ENCODE measurements at regions not wholly inside any gene's neighbourhood (a gene's known extent, or its start where the extent isn't known, plus 50 kb on each side); places are given as distances from the start of the nearest gene placed in this dataset.
"Not testable (repeated sequence)": the region's sequence is repeated elsewhere in the genome, so short reads cannot be mapped to it uniquely, and the experiment has no call there.

GRCh38 chr4:151530783-151531182 is 121.8 kb downstream of the FHIP1A start:
- Histone ChIP-seq H3K4me1 (no peaks in the 10 kb centered on the region), H3K36me3 (replicated peaks) (no peaks in the 10 kb centered on the region), H3K4me3 (no peak overlapping the region), H3K9me3 (no peaks in the 10 kb centered on the region), H3K27me3 (ENCODE audit: low read depth) (no peaks in the 10 kb centered on the region)
- no peak for DNase-seq (ENCODE audit: low spot score in 2 of 2)
- in situ Hi-C loops (cut with MboI; ENCODE audit: low sequenced_read_pairs): no loop called here

- Histone ChIP-seq H3K4me1 (no peaks in the 10 kb centered on the region), H3K4me3 (no peak overlapping the region), H3K27me3 (ENCODE audit: low read depth) (no peaks in the 10 kb centered on the region), H3K9me3 (no peaks in the 10 kb centered on the region), H3K36me3 (replicated peaks) (no peaks in the 10 kb centered on the region)
- DNase-seq (ENCODE audit: low spot score in 2 of 2): no peak
- in situ Hi-C loops (cut with MboI; ENCODE audit: low sequenced_read_pairs): no loop called here
These were observed 123.2 kb downstream of the FHIP1A start for GRCh38 chr4:151532001-151532708.

DNA sequence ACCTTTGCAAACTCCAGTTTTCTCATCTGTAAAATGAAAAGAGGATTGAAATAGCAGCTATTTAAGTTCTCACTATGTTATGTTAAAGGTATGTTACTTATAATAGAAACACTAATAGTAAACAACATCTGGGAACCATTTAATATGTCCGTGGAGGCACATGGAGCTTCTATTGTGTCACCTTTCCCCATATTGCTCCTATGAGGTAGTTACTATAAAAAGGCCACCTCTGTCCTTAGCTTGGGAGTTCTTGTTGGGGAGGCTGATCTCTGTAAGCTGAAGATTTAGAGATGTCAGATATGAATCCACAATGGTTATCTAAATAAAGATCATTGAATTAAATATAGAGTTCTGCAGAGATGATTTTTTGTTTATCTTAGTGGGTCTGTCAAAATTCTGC is 125.2 kb downstream of the FHIP1A start:
- H3K27me3 ChIP-seq (ENCODE audit: low read depth): no peaks in the 10 kb centered on the region
- no peak for DNase-seq (ENCODE audit: low spot score in 2 of 2)
- peaks cover 12% of the 10 kb centered on the region for H3K4me1 ChIP-seq
- no peak overlapping the region for H3K4me3 ChIP-seq
- H3K9me3 ChIP-seq: no peaks in the 10 kb centered on the region
- in situ Hi-C loops (cut with MboI; ENCODE audit: low sequenced_read_pairs): no loop called here
- no peaks in the 10 kb centered on the region for H3K36me3 ChIP-seq (replicated peaks)

DNA sequence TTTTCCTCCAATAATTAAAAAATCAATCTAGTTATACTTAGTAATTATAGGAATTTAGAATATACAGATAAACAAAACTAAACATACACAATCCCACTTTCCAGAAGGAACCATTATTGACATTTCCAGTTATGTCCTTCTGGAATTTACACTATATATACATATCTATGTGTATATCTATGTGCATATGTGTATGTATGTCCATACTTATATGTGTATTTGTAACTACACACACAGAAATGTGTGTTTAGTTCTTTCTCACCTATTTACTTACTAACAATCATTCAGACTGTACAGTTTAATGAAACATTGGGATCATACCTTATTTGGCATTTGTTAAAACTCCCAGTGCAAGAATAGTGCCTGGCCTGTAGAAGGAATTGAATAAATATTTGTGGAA is 126.4 kb downstream of the FHIP1A start:
- H3K36me3 ChIP-seq (replicated peaks): no peaks in the 10 kb centered on the region
- DNase-seq (ENCODE audit: low spot score in 2 of 2): no peak
- in situ Hi-C loops (cut with MboI; ENCODE audit: low sequenced_read_pairs): no loop called here
- no peak overlapping the region for H3K4me3 ChIP-seq
- no peaks in the 10 kb centered on the region for H3K27me3 ChIP-seq (ENCODE audit: low read depth)
- no peaks in the 10 kb centered on the region for H3K9me3 ChIP-seq
- peaks cover 17% of the 10 kb centered on the region for H3K4me1 ChIP-seq

DNA sequence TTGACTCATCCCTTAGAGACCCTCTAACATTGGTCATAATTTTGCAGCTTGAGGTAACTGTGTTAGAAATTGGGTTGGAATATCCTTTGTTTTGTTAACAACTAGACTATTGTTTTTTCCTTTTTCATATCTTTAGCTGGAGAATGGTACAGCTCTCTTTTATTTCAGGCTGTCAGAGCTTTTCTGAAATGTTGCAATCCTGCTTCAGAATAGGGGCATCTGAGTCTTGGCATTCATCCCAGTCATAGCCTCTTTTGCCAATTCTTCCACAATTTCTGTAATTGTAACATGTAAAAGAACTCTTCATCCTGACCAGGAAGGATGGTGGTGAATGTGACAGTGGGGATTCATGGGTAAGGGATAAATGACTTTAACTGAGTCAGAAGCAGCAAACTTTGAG is 128.7 kb downstream of the FHIP1A start:
- no peaks in the 10 kb centered on the region for H3K36me3 ChIP-seq (replicated peaks)
- no peak overlapping the region for H3K4me3 ChIP-seq
- in situ Hi-C loops (cut with MboI; ENCODE audit: low sequenced_read_pairs): no loop called here
- peaks cover 37% of the 10 kb centered on the region for H3K4me1 ChIP-seq
- H3K9me3 ChIP-seq: no peaks in the 10 kb centered on the region
- no peak for DNase-seq (ENCODE audit: low spot score in 2 of 2)
- H3K27me3 ChIP-seq (ENCODE audit: low read depth): no peaks in the 10 kb centered on the region

- H3K9me3 ChIP-seq: no peaks in the 10 kb centered on the region
- in situ Hi-C loops (cut with MboI; ENCODE audit: low sequenced_read_pairs): no loop called here
These were observed 130.0 kb downstream of the FHIP1A start for GRCh38 chr4:151538963-151539362.

DNA sequence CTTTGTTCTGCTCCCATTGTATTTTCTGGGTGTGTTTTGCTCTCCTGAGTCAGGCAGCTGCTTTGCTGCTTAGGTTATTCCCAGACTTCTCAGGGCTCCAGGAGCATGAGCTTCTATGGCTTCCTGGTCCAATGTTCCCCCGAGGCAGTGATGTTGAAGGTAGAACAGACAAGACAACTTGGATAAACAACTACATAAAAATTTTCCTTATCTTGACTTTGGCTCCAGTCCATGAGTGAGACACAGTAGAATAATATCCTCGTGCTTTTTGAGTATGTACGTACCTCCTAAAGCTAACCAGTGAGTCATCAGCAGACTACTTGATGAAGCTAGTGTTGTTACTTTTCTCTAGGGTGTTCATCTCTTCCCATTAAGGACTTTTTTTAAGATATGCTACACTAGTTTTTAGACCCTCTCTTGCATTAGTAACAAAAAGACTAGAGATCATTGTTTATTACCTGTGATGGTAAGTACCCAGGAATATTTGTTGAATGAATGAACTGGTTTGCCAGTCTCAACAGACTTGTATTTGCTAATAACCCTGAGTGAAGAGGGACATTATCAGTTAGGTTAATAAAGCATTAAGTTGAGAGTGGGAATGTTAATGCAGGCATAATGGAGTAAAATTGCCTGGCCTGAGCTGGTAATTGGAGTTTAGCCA is 131.9 kb downstream of the FHIP1A start:
- DNase-seq (ENCODE audit: low spot score in 2 of 2): peak in 1 of 2 experiments; percentile 20
- H3K4me1 ChIP-seq: peaks cover 37% of the 10 kb centered on the region
- H3K36me3 ChIP-seq (replicated peaks): no peaks in the 10 kb centered on the region
- no peaks in the 10 kb centered on the region for H3K27me3 ChIP-seq (ENCODE audit: low read depth)
- H3K4me3 ChIP-seq: no peak overlapping the region
- in situ Hi-C loops (cut with MboI; ENCODE audit: low sequenced_read_pairs): no loop called here
- H3K9me3 ChIP-seq: no peaks in the 10 kb centered on the region

More at GRCh38 chr4:151538963-151539362, 130.0 kb downstream of the FHIP1A start:
- H3K36me3 ChIP-seq (replicated peaks): no peaks in the 10 kb centered on the region
- H3K4me3 ChIP-seq: no peak overlapping the region
- H3K4me1 ChIP-seq: peaks cover 37% of the 10 kb centered on the region
- DNase-seq (ENCODE audit: low spot score in 2 of 2): no peak
- no peaks in the 10 kb centered on the region for H3K27me3 ChIP-seq (ENCODE audit: low read depth)

- DNase-seq (ENCODE audit: low spot score in 2 of 2): peak; percentile 58 to 91
- Histone ChIP-seq H3K27me3 (ENCODE audit: low read depth) (no peaks in the 10 kb centered on the region), H3K4me3 (no peak overlapping the region), H3K9me3 (no peaks in the 10 kb centered on the region), H3K36me3 (replicated peaks) (no peaks in the 10 kb centered on the region), H3K4me1 (peaks cover 37% of the 10 kb centered on the region)
- in situ Hi-C loops (cut with MboI; ENCODE audit: low sequenced_read_pairs): no loop called here
These were observed 132.6 kb downstream of the FHIP1A start for GRCh38 chr4:151541389-151542071.

DNA sequence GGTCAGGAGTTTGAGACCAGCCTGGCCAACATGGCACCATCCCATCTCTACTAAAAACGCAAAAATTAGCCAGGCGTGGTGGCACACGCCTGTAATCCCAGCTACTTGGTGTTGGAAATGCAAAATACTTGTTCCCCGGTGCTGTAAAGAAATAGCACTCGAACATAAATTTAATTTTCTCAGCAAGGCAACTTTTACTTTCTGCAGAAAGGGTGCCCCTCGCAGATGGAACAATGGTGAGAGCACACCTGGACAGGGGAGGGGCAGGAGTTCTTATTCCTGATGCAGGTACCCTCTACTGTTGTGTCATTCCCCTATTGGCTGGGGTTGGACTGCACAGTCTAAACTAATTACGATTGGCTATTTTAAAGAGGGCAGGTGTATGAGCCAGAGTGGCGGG is 139.7 kb downstream of the FHIP1A start:
- in situ Hi-C loops (cut with MboI; ENCODE audit: low sequenced_read_pairs): no loop called here

GRCh38 chr4:151549378-151549777 is 140.4 kb downstream of the FHIP1A start:
- H3K9me3 ChIP-seq; H3K27me3 ChIP-seq (ENCODE audit: low read depth); H3K4me1 ChIP-seq; in situ Hi-C loops (cut with MboI; ENCODE audit: low sequenced_read_pairs); H3K4me3 ChIP-seq; H3K36me3 ChIP-seq (replicated peaks): not testable (repeated sequence)
- DNase-seq (ENCODE audit: low spot score in 2 of 2): peak; percentile 37 to 39

More for the DNA sequence above, 139.7 kb downstream of the FHIP1A start:
- Histone ChIP-seq H3K9me3 (peaks cover 9% of the 10 kb centered on the region; the same call in 1 of the 2 replicates), H3K36me3 (replicated peaks) (no peaks in the 10 kb centered on the region), H3K4me3 (no peak overlapping the region), H3K4me1 (0 out of 2 replicates have a peak, but pooled peaks cover 3% of the 10 kb centered on the region), H3K27me3 (ENCODE audit: low read depth) (no peaks in the 10 kb centered on the region; the same call in 1 of the 2 replicates)
- DNase-seq (ENCODE audit: low spot score in 2 of 2): no peak

- Histone ChIP-seq H3K4me1 (0 out of 2 replicates have a peak, but pooled peaks cover 3% of the 10 kb centered on the region), H3K27me3 (ENCODE audit: low read depth) (peaks cover 10% of the 10 kb centered on the region; the same call in 1 of the 2 replicates), H3K36me3 (replicated peaks) (no peaks in the 10 kb centered on the region), H3K4me3 (no peak overlapping the region), H3K9me3 (no peaks in the 10 kb centered on the region)
- in situ Hi-C loops (cut with MboI; ENCODE audit: low sequenced_read_pairs): no loop called here
- DNase-seq (ENCODE audit: low spot score in 2 of 2): no peak
These were observed 144.9 kb downstream of the FHIP1A start for GRCh38 chr4:151553874-151554273.

- no peaks in the 10 kb centered on the region for H3K36me3 ChIP-seq (replicated peaks)
- in situ Hi-C loops (cut with MboI; ENCODE audit: low sequenced_read_pairs): no loop called here
- peaks cover 10% of the 10 kb centered on the region; the same call in 1 of the 2 replicates for H3K27me3 ChIP-seq (ENCODE audit: low read depth)
- no peaks in the 10 kb centered on the region for H3K9me3 ChIP-seq
- no peaks in the 10 kb centered on the region for H3K4me1 ChIP-seq
- DNase-seq (ENCODE audit: low spot score in 2 of 2): no peak
- H3K4me3 ChIP-seq: no peak overlapping the region
These were observed 146.4 kb downstream of the FHIP1A start for GRCh38 chr4:151555151-151555945.

- in situ Hi-C loops (cut with MboI; ENCODE audit: low sequenced_read_pairs): no loop called here
- no peaks in the 10 kb centered on the region for H3K4me1 ChIP-seq
- H3K9me3 ChIP-seq: no peaks in the 10 kb centered on the region
- H3K27me3 ChIP-seq (ENCODE audit: low read depth): peaks cover 10% of the 10 kb centered on the region; the same call in 1 of the 2 replicates
- no peaks in the 10 kb centered on the region for H3K36me3 ChIP-seq (replicated peaks)
- no peak overlapping the region for H3K4me3 ChIP-seq
- DNase-seq (ENCODE audit: low spot score in 2 of 2): no peak
These were observed 149.6 kb downstream of the FHIP1A start for GRCh38 chr4:151558496-151559113.
